ENCODE measurements at regions not wholly inside any gene's neighbourhood (a gene's known extent, or its start where the extent isn't known, plus 50 kb on each side); places are given as distances from the start of the nearest gene placed in this dataset.
"Not testable (repeated sequence)": the region's sequence is repeated elsewhere in the genome, so short reads cannot be mapped to it uniquely, and the experiment has no call there.

DNA sequence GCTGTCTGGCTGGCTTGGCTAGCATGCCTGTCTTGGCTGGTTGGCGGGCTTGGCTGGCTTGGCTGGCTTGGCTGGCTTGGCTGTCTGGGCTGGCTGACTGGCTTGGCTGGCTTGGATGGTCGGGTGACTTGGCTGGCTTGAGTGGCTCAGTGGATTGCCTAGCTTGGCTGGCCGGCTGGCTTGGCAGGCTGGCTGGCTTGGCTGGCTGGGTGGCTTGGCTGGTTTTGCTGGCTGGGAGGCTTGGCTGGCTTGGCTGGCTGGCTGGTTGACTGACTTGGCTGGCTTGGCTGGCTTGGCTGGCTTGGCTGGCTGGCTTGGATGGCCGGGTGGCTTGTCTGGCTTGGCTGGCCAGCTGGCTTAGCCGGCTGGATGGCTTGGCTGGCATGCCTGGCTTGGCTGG, 2828.4 kb downstream of the RPIA start:
- TF ChIP-seq POLR2A (IDR thresholded peaks at IDR 0.05): not testable (repeated sequence)
- TF ChIP-seq, protein P1, sequence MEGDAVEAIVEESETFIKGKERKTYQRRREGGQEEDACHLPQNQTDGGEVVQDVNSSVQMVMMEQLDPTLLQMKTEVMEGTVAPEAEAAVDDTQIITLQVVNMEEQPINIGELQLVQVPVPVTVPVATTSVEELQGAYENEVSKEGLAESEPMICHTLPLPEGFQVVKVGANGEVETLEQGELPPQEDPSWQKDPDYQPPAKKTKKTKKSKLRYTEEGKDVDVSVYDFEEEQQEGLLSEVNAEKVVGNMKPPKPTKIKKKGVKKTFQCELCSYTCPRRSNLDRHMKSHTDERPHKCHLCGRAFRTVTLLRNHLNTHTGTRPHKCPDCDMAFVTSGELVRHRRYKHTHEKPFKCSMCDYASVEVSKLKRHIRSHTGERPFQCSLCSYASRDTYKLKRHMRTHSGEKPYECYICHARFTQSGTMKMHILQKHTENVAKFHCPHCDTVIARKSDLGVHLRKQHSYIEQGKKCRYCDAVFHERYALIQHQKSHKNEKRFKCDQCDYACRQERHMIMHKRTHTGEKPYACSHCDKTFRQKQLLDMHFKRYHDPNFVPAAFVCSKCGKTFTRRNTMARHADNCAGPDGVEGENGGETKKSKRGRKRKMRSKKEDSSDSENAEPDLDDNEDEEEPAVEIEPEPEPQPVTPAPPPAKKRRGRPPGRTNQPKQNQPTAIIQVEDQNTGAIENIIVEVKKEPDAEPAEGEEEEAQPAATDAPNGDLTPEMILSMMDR (IDR thresholded peaks at IDR 0.05): not testable (repeated sequence)
